UCSD-AML1 (cell line): ENCODE measurements at regions not wholly inside any gene's neighbourhood (a gene's known extent, or its start where the extent isn't known, plus 50 kb on each side); places are given as distances from the start of the nearest gene placed in this dataset.
"Not testable (repeated sequence)": the region's sequence is repeated elsewhere in the genome, so short reads cannot be mapped to it uniquely, and the experiment has no call there.

Source experiments
- DNase-seq: peaks from one replicate; lab custom pipeline; 2025; ENCODE audit not compliant: unreplicated experiment; lab: John Stamatoyannopoulos, UW

DNA sequence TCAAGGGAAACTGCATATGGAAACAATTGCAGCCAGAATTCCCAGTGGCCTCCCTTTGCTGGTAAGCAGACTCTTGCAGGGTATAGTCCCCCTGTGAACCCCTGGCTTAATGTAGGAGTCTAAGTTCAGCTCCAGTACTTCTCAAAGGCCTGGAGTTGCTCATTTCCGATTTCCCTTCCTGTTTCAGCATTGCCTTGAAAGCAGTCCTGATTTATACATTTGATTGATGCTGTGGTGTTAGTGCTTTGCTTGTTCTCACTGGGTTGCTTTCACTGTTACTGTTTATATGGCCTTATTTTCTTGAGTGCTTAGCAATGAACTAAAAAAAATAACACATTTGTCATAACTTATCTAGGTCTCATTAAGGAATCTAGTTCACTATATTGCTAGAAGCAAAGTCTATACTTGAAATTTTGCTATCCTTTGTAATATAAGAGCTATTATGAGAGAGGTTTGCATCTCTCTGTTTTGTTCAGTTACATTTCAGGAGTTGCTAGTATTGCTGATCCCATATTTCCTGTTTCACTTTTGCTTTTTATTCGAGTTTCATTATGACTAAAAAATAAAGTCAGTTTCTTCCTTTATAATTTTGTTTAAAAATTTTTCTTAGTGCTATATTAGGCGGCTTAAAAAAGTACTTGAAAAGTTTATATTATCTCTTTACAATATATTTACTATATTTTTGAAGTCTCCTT is 122.4 kb upstream of the NMUR2 start:
- no peak for DNase-seq

DNA sequence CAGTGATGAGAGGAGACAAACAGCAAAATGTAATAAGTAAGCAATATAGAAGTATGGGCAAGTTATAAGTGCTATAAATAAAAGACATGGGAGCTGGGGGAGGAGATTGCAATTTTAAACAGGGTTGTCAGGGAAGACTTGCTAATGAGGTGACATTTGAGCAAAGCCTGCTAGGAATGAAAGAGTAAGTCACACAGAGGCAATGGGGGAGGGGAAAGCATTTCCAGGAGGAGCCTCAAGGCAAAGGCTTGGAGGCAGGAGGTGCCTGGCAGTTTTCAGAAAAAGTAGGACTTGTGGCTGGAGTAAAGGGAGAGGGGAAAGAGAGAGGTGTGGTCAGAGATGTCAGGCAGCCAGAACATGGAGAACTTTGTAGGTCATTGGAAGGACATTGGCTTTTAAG is 124.4 kb upstream of the NMUR2 start:
- DNase-seq: no peak

- DNase-seq: no peak
Measured at GRCh38 chr5:152532714-152533113, 127.6 kb upstream of the NMUR2 start.

GRCh38 chr5:152534641-152535040 is 129.6 kb upstream of the NMUR2 start:
- DNase-seq: no peak

GRCh38 chr5:152542741-152543140 is 137.7 kb upstream of the NMUR2 start:
- DNase-seq: peak; percentile 8

DNA sequence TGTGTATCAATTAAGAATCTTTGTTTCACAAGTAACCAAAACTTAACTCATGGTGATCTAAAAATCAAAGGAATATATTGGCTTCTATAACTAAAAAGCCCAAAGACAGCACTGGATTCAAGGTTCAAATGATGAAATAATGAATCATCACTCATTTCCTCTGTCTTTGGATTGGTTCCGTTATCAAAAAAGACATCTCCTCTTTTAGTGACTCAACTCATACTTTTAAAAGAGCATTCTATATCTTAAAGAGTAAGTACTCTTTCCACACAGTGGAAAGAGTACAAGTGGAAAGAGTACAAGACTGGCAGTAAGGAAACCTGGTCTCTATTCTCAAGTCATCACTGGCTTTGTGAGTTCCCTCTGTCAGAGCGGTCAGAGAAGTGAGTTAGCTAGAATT is 141.4 kb upstream of the NMUR2 start:
- DNase-seq: no peak

DNA sequence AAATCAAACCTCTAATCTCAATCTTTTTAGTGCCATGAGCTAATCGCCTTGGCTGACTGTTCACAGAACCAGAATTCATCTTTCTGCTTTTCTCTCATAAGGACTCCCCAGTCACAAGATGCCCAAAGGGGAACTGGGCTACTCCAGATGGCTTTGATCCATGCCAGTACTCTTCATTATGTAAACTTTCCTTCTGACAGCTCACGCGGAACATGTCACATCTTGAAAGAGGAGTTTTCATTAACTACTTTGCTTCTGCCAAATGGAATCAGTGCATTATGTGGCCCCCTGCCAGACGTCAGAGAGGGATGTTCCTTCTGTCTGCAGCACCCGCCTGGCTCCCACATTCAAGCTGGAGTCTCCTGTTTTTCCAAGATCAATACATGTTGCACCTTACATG is 142.1 kb upstream of the NMUR2 start:
- no peak for DNase-seq

DNA sequence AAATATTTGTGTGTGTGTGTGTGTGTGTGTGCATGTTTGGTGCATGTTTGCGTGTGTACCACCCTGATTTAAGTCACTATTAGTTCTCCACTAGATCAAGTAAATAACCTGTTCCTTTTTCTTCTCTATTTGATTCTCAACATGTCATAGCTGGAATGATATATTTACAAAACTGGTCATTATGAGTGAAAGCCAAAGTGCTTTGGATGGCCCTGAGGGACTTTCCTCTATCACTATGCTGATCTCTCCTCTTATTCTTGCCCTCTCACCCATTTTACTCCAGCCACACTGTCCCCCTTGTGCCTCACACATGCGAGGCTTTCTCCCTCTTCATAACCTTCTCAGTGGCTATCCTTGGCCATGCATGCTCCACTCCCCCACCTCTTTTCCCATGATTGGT is 144.6 kb upstream of the NMUR2 start:
- no peak for DNase-seq

DNA sequence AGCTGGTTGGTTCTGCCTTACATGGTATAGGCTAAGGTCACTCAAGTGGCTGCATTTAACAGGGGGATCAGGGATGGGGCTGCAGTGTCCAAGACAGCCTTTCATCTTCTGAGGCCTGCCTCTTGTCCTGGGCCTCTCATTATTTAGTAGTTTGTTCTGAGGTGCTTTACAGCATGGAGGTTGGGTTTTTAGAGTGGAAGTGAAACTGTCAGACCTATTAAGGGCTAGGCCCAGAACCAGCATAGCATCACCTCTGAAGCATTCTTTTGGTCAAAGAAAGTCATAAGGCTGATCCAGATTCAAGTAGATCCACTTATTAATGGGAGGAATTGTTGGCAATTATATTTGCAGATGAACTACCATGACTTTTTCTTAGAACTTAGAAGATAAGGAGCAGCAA is 146.0 kb upstream of the NMUR2 start:
- no peak for DNase-seq

- no peak for DNase-seq
Measured at GRCh38 chr5:152556784-152557183, 151.7 kb upstream of the NMUR2 start.

DNA sequence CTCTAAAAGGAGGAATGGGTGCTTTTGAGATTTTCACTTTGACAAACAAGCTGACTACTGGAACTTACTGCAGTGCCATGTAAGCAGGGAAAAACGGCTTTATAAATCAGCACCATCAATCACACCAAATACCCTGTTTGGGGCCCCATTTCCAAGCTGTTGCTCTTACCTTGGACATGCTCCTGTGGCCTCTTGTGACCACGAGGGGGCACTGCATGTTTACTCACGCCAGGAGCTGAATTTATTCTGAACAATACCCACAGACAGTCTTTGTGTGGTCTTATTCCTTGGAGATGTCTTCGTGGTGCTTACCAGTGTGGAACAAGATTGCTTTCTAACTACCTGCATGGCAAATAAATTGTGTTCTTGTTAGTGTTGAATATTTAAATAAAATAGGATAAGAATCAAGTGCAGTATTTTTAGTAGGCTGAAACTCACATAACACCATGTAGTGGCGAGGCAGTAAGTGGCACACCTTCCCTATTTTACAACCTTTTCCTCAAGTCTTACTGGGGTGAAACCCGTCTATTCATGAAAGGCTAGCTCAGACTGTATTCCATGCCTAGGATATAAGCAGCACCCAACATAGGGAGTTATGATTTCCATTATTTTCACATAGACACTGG is 155.5 kb upstream of the NMUR2 start:
- DNase-seq: peak; percentile 30

DNA sequence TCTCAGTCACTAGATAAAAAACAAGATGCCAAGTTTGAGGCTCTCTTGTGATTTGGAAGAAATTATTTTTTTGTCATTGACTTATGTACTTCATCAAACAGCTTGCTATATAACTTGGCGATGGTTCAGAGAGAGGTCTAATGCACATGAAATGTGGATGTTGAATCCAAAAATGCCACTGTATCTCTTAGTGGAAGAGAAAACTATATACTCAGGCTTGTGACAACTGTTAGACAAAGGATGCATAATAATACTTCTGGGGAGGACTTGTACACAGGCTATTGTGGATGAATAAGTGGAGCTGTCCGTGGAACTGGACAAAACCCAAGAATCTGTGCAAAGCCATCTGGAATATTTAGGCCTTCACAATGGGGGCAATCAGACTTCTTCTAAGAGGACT is 162.9 kb upstream of the NMUR2 start:
- no peak for DNase-seq

DNA sequence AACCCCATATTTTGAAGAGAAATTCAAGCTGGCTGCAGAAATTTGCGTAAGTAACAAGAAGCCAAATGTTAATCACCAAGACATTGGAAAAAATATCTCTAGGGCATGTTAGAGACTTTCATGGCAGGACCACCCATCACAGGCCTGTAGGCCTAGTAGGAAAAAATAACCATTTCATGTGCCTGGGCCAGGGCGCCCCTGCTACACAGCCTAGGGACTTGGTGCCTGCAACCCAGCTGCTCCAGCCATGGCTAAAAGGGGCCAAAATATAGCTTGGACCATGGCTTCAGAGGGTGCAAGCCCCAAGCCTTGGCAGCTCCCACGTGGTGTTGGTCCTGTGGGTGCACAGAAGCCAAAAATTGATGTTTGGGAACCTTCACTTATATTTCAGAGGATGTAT is 167.7 kb upstream of the NMUR2 start:
- DNase-seq: no peak

DNA sequence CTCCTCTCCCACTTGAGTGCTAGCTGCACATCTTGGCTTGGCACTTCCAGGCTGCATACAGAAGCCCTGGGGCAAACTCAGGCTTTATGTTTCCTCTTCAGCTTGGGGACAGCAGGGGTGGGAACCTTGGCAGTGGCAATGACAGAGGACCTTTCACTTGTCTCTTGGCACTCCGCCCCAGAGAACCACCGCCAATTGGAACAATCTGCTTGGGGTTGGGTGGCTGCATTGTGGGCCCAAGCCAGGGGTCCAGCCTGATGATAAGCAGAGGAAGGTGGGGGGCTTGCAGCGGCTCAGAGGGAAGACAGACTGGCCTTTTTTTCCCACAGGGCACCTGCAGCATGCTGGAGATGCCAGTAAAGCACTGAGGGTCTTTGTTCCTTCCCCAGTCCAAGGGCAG is 179.0 kb upstream of the NMUR2 start:
- DNase-seq: no peak

DNA sequence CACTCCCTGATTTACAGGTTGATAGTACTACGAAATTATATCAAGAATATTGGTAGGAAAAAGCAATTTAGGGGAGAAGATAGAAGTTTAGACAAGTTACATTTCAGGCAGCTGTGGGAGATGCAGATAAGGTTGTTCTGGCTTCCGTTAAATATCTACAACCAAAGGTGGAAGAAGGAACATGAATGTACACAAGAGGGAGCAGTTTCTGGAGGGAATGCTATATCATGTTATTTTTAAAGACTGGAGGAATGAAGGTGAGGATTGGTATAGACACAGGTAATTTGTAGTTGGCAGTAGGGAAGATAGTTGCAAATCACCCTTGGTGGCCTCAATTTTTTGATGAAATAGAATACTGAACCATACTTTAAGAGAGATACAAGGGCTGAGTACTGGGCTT is 187.3 kb upstream of the NMUR2 start:
- DNase-seq: no peak

- no peak for DNase-seq
Measured at GRCh38 chr5:152593388-152593787, 188.3 kb upstream of the NMUR2 start.

- no peak for DNase-seq
Measured at GRCh38 chr5:152595405-152595804, 190.3 kb upstream of the NMUR2 start.

GRCh38 chr5:152599096-152599495 is 194.0 kb upstream of the NMUR2 start:
- DNase-seq: no peak

DNA sequence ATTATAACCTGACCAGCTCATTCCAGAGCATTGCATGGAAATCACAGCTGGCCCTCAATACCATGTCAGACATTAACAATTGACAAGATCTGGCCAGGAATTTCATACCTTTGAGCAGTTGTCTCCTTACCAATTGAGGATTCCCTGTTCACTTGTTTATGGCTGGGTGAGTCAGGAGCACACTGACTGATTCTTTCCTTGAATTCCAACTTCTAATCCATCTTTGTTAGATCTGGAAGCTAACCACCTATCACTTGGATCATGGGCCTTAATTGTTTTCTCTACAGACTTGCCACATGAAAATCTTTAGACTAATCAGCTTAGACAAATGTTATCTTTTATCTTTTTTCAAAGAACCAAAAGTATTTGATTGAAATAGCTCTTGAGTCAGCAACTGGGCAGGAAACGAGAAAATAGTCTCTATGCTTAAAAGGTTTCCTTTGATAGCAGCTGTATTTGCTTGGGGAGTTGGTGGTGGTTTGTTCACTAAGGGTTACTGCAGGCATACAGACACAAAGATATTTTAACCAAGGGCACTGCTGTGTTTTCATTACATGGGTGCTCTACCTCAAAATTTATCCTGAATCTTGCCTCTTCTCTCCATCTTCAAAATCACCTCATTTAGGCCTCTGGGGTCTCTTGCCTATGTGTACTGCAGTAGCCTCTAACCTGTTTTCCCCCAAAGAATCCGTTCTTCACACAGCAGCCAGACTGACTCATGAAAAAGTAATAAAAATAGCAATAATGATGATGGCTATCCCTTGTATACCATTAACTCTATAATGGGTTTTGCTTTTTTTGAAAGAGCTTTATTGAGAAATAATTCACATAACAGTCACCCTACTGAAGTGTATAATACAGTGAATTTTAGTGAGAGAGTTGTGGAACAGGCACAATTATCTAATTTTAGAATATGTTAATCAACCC is 197.0 kb upstream of the NMUR2 start:
- DNase-seq: no peak

DNA sequence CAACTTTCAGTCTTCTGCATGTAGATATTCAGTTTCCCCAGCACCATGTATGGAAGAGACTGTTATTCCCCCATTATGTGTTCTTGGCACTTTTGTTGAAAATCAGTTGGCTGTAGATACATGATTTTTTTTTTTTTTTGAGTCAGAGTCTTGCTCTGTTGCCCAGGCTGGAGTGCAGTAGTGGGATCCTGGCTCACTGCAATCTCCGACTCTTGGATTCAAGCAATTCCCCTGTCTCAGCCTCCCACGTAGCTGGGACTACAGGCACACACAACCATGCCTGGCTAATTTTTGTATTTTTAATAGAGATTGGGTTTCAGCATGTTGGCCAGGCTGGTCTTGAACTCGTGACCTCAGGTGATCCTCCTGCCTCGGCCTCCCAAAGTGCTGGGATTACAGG is 201.0 kb upstream of the NMUR2 start:
- DNase-seq: not testable (repeated sequence)

DNA sequence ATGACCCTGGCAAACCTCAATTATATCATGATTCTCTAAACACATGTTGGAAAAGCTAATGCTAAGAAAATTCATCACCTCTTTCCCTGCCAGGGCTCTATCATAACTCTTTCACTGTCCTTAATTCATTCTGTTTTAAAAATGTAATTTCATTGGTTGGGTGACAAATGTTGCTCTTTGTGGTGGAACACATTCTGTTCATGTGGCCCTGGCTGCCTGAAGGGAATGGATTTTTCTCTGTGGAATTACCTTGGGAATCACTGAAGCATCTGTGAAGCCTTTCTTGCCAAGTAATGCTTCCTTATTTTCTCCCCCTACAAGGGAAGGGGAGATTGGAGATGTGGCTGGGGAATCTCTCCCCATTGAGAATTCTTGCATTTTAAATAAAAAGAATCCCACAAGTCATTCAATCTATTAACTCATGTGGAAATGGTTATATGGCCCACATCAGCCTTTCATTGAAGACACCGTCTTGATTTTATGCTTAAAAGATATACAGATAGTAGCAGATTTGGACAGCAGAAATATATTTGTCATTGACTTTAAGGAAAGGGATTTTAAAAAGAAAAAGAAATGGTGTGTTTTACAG is 201.8 kb upstream of the NMUR2 start:
- no peak for DNase-seq
